BJ (cell line): ENCODE measurements at regions not wholly inside any gene's neighbourhood (a gene's known extent, or its start where the extent isn't known, plus 50 kb on each side); places are given as distances from the start of the nearest gene placed in this dataset.

ENCODE experiments used
- CTCF ChIA-PET: fragments of 350-600 bp; formaldehyde crosslinking; extraction: SDS; loops from one replicate; lab custom pipeline; 2021; ENCODE audit warnings: antibody characterized with exemption, inconsistent platforms; lab: Yijun Ruan, JAX
- POLR2A ChIA-PET: fragments of 300-600 bp; sonication (Branson Sonifier 250); formaldehyde crosslinking; extraction: SDS; loops from one replicate; lab custom pipeline; 2021; ENCODE audit warnings: antibody characterized with exemption; lab: Charles Lee
- DNase-seq: peaks from one replicate; pipeline ENCODE4 v3.0.0-alpha.2; 2011; ENCODE audit warnings: low read depth
- H3K27me3 ChIP-seq: 2 replicates; pipeline ENCODE4 v1.6.0; 2011; ENCODE audit warnings: low read length; ENCODE audit not compliant: control insufficient read depth, insufficient read depth
- H3K36me3 ChIP-seq: 2 replicates; pipeline ENCODE4 v1.5.1; 2011; ENCODE audit warnings: low read length; ENCODE audit not compliant: control insufficient read depth, insufficient read depth
- H3K4me3 ChIP-seq: 2 replicates; pipeline ENCODE4 v1.5.1; 2011; ENCODE audit warnings: low read depth, mild to moderate bottlenecking, control low read depth, low read length
- TF ChIP-seq, protein P1 (sequence below): IDR thresholded peaks from 2 replicates; pipeline ENCODE4 v1.5.1; 2011; ENCODE audit warnings: low read depth, mild to moderate bottlenecking, control low read depth, inconsistent platforms, low read length, moderate library complexity; ENCODE audit not compliant: insufficient read depth

DNA sequence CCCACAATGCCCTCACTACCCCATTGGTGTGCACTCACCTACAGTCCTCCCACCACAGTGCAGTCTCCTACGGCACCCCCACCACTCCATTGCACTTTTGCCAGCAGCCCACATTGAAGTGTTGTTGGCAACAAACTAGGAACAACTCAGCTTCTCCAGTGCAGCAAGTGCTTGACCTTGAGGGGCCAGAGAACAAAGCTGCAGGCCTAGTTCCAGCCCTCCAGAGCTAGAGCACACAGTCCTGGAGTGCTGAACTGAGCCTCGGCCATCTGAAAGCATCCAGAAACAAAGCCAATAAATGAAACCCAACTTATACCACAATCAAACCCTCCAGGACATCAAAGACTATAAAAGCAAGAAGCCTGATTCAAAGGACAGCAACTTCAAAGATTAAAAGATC lies 129.9 kb downstream of the C1orf94 start:
- ChIA-PET POLR2A (no interaction called here), CTCF (no interaction called here)
- no peaks in the 10 kb centered on the region for H3K27me3 ChIP-seq
- no peak for DNase-seq
- no peak overlapping the region for H3K4me3 ChIP-seq
- no peaks in the 10 kb centered on the region for H3K36me3 ChIP-seq
- TF ChIP-seq, protein P1, sequence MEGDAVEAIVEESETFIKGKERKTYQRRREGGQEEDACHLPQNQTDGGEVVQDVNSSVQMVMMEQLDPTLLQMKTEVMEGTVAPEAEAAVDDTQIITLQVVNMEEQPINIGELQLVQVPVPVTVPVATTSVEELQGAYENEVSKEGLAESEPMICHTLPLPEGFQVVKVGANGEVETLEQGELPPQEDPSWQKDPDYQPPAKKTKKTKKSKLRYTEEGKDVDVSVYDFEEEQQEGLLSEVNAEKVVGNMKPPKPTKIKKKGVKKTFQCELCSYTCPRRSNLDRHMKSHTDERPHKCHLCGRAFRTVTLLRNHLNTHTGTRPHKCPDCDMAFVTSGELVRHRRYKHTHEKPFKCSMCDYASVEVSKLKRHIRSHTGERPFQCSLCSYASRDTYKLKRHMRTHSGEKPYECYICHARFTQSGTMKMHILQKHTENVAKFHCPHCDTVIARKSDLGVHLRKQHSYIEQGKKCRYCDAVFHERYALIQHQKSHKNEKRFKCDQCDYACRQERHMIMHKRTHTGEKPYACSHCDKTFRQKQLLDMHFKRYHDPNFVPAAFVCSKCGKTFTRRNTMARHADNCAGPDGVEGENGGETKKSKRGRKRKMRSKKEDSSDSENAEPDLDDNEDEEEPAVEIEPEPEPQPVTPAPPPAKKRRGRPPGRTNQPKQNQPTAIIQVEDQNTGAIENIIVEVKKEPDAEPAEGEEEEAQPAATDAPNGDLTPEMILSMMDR = no peak

DNA sequence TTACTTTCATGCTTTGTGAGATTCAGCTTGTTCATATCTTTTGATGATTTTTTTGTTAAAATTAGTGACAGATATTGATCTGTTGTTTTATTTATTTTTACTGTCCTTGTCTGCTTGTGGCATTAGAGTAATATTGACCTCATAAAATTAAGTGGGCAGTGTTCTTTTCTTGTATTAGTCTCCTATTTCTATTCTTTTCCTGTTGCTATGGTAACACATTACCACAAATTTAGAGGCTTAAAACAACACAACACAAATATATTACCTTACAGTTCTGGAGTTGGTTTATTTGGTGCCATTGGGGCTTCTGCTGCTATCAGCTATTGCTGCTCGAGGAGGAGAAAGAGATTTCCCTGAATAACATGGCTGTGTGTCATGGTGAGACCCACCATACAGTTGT lies 135.7 kb downstream of the C1orf94 start:
- POLR2A ChIA-PET = no interaction called here
- TF ChIP-seq, protein P1 = no peak
- Histone ChIP-seq H3K36me3 (no peaks in the 10 kb centered on the region), H3K4me3 (no peak overlapping the region), H3K27me3 (no peaks in the 10 kb centered on the region)
- DNase-seq = no peak
- CTCF ChIA-PET = no interaction called here

DNA sequence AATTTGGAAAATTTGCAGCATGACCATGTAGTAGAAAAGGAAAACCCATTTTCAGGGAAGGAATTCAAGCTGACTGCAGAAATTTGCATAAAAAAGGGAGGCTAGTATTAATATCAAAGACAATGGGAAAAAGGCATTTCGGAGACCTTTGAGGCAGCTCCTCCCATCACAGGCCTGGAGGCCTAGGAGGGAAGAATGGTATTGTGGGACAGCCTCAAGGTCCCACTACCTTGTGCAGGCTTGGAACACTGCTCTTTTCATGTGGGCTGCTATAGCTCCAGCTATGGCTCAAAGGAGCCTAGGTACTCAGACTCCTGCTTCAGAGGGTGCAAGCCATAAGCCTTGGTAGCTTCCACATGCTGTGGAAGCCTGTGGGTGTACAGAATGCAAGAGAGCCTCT lies 139.3 kb downstream of the C1orf94 start:
- no peak overlapping the region for H3K4me3 ChIP-seq
- H3K27me3 ChIP-seq = no peaks in the 10 kb centered on the region
- H3K36me3 ChIP-seq = no peaks in the 10 kb centered on the region
- POLR2A ChIA-PET = no interaction called here
- CTCF ChIA-PET = no interaction called here
- TF ChIP-seq, protein P1 = no peak
- no peak for DNase-seq

DNA sequence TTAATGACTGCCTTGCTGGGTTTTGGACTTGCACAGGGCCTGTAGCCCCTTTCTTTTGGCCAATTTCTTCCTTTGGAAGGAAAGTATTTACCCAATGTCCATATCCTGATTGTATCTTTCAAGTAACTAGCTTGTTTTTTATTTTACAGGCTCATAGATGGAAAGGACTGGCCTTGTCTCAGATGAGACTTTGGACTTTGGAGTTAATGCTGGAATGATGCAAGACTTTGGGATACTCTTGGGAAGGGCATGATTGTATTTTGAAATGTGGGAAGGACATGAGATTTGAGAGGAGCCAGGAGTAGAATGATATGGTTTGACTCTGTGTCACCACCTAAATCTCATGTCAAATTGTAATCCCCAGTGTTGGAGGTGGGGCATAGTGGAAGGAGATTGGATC lies 140.1 kb downstream of the C1orf94 start:
- ChIA-PET POLR2A (no interaction called here), CTCF (no interaction called here)
- H3K36me3 ChIP-seq = no peaks in the 10 kb centered on the region
- no peaks in the 10 kb centered on the region for H3K27me3 ChIP-seq
- DNase-seq = no peak
- no peak overlapping the region for H3K4me3 ChIP-seq
- TF ChIP-seq, protein P1 = no peak

DNA sequence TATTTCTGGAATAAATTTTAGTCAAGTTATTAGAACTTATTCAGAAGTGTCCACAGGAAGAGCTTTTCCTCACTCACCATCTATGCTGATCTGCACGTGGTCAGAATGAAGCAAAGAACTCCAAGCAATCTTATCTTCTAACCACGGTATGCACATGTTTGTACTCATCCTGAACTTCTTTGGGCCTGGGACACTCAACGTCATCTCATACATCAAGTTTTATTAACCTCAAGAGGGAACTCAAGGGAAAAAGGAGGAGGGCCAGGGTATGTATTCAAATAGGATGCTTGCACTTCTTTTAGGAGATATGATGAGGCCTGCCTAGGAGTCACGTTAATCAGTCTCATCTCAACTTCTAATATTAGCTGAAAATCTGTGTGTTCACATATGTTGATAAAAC lies 142.5 kb downstream of the C1orf94 start:
- POLR2A ChIA-PET = no interaction called here
- TF ChIP-seq, protein P1 = no peak
- CTCF ChIA-PET = no interaction called here
- no peak for DNase-seq
- Histone ChIP-seq H3K4me3 (no peak overlapping the region), H3K36me3 (no peaks in the 10 kb centered on the region), H3K27me3 (no peaks in the 10 kb centered on the region)
